GM19043 (cell line): ENCODE measurements at regions not wholly inside any gene's neighbourhood (a gene's known extent, or its start where the extent isn't known, plus 50 kb on each side); places are given as distances from the start of the nearest gene placed in this dataset.
"Not testable (repeated sequence)": the region's sequence is repeated elsewhere in the genome, so short reads cannot be mapped to it uniquely, and the experiment has no call there.

Experiments
- ATAC-seq: cut with Tn5 transposase; IDR thresholded peaks from one replicate; pipeline ENCODE4 v1.9.1; 2021; ENCODE audit warnings: low read depth; ENCODE audit not compliant: unreplicated experiment

GRCh38 chr2:47295981-47296635 lies 73.0 kb upstream of the EPCAM start:
- ATAC-seq = no peak

GRCh38 chr2:47295131-47295980 lies 73.8 kb upstream of the EPCAM start:
- no peak for ATAC-seq

GRCh38 chr2:47293976-47294375 lies 75.1 kb upstream of the EPCAM start:
- ATAC-seq = no peak

- no peak for ATAC-seq
Measured at GRCh38 chr2:47288864-47289263, 80.2 kb upstream of the EPCAM start.

- ATAC-seq = no peak
Measured at GRCh38 chr2:47283659-47284058, 85.5 kb upstream of the EPCAM start.

- no peak for ATAC-seq
Measured at GRCh38 chr2:47282621-47283272, 86.4 kb upstream of the EPCAM start.

- ATAC-seq = not testable (repeated sequence)
Measured at GRCh38 chr2:47279525-47279924, 89.6 kb upstream of the EPCAM start.

- no peak for ATAC-seq
Measured at GRCh38 chr2:47277987-47278386, 91.1 kb upstream of the EPCAM start.

GRCh38 chr2:47277187-47277586 lies 91.9 kb upstream of the EPCAM start:
- no peak for ATAC-seq

GRCh38 chr2:47276061-47276460 lies 93.0 kb upstream of the EPCAM start:
- no peak for ATAC-seq

- no peak for ATAC-seq
Measured at GRCh38 chr2:47274054-47274782, 94.9 kb upstream of the EPCAM start.

GRCh38 chr2:47272905-47273758 lies 96.0 kb upstream of the EPCAM start:
- ATAC-seq = no peak

GRCh38 chr2:47272031-47272864 lies 95.9 kb upstream of the CALM2 start:
- ATAC-seq = peak; percentile 81

GRCh38 chr2:47271054-47272000 lies 95.0 kb upstream of the CALM2 start:
- no peak for ATAC-seq

GRCh38 chr2:47270421-47270820 lies 94.1 kb upstream of the CALM2 start:
- ATAC-seq = no peak

- ATAC-seq = no peak
Measured at GRCh38 chr2:47269316-47270232, 93.3 kb upstream of the CALM2 start.

GRCh38 chr2:47267711-47268086 lies 91.4 kb upstream of the CALM2 start:
- no peak for ATAC-seq
